GM19455 (cell line): ENCODE measurements at regions not wholly inside any gene's neighbourhood (a gene's known extent, or its start where the extent isn't known, plus 50 kb on each side); places are given as distances from the start of the nearest gene placed in this dataset.
"Not testable (repeated sequence)": the region's sequence is repeated elsewhere in the genome, so short reads cannot be mapped to it uniquely, and the experiment has no call there.

Experiments used
- ATAC-seq: cut with Tn5 transposase; IDR thresholded peaks from one replicate; pipeline ENCODE4 v1.9.1; 2021; ENCODE audit not compliant: unreplicated experiment

GRCh38 chr2:180840641-180841040 lies 139.8 kb upstream of the UBE2E3 start:
- no peak for ATAC-seq

GRCh38 chr2:180829836-180830235 lies 150.6 kb upstream of the UBE2E3 start:
- ATAC-seq = no peak

GRCh38 chr2:180829261-180829660 lies 151.1 kb upstream of the UBE2E3 start:
- no peak for ATAC-seq

GRCh38 chr2:180828756-180829155 lies 151.6 kb upstream of the UBE2E3 start:
- no peak for ATAC-seq

GRCh38 chr2:180823546-180824141 lies 156.8 kb upstream of the UBE2E3 start:
- no peak for ATAC-seq

- no peak for ATAC-seq
Measured at GRCh38 chr2:180819106-180819505, 161.3 kb upstream of the UBE2E3 start.

GRCh38 chr2:180818700-180819099 lies 161.7 kb upstream of the UBE2E3 start:
- not testable (repeated sequence) for ATAC-seq

GRCh38 chr2:180799141-180799540 lies 181.3 kb upstream of the UBE2E3 start:
- ATAC-seq = no peak

- ATAC-seq = no peak
Measured at GRCh38 chr2:180790891-180791290, 189.5 kb upstream of the UBE2E3 start.

- ATAC-seq = no peak
Measured at GRCh38 chr2:180787330-180787729, 193.1 kb upstream of the UBE2E3 start.

GRCh38 chr2:180781276-180781675 lies 199.1 kb upstream of the UBE2E3 start:
- ATAC-seq = no peak

- no peak for ATAC-seq
Measured at GRCh38 chr2:180778291-180778690, 202.1 kb upstream of the UBE2E3 start.

- ATAC-seq = no peak
Measured at GRCh38 chr2:180776921-180777320, 203.5 kb upstream of the UBE2E3 start.

- ATAC-seq = no peak
Measured at GRCh38 chr2:180775711-180776110, 204.7 kb upstream of the UBE2E3 start.

GRCh38 chr2:180765316-180765715 lies 215.1 kb upstream of the UBE2E3 start:
- not testable (repeated sequence) for ATAC-seq

GRCh38 chr2:180763263-180763989 lies 217.0 kb upstream of the UBE2E3 start:
- no peak for ATAC-seq

GRCh38 chr2:180761224-180761623 lies 219.2 kb upstream of the UBE2E3 start:
- no peak for ATAC-seq

- ATAC-seq = no peak
Measured at GRCh38 chr2:180759631-180760030, 220.8 kb upstream of the UBE2E3 start.

GRCh38 chr2:180753809-180754761 lies 226.3 kb upstream of the UBE2E3 start:
- no peak for ATAC-seq

- ATAC-seq = no peak
Measured at GRCh38 chr2:180751306-180751920, 229.0 kb upstream of the UBE2E3 start.

GRCh38 chr2:180747728-180748127 lies 232.7 kb upstream of the UBE2E3 start:
- ATAC-seq = no peak
